ENCODE measurements at regions not wholly inside any gene's neighbourhood (a gene's known extent, or its start where the extent isn't known, plus 50 kb on each side); places are given as distances from the start of the nearest gene placed in this dataset.

DNA sequence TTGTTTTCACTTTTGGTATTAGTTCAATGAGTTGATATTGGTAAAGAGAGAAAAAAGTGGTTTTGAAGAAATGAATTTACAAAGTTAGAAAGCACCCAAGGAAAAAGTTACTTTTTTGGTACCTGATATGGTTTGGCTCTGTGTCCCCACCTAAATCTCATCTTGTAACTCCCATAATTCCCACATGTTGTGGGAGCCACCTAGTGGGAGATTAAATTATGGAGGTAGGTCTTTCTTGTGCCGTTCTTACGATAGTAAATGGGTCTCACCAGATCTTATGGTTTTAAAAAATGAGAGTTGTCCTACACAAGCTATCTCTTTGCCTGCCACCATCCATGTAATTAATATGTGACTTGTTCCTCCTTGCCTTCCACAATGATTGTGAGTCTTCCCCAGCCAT lies 965.6 kb upstream of the NRXN1 start:
- Histone ChIP-seq H3K4me1 (no peaks in the 10 kb centered on the region), H3K9ac (no peak overlapping the region), H3K79me2 (no peaks in the 10 kb centered on the region), H3K27ac (no peak overlapping the region), H3K4me2 (ENCODE audit: low read length) (no peak overlapping the region), H3K36me3 (ENCODE audit: control insufficient read depth, insufficient read depth, low read length) (no peaks in the 10 kb centered on the region), H3K9me3 (ENCODE audit: control insufficient read depth, low read length) (no peaks in the 10 kb centered on the region), H3K4me3 (ENCODE audit: low read depth, low read length) (no peak overlapping the region), H3K27me3 (ENCODE audit: control insufficient read depth, insufficient read depth, low read length) (no peaks in the 10 kb centered on the region), H2AFZ (no peak overlapping the region)
- TF ChIP-seq, protein P1, sequence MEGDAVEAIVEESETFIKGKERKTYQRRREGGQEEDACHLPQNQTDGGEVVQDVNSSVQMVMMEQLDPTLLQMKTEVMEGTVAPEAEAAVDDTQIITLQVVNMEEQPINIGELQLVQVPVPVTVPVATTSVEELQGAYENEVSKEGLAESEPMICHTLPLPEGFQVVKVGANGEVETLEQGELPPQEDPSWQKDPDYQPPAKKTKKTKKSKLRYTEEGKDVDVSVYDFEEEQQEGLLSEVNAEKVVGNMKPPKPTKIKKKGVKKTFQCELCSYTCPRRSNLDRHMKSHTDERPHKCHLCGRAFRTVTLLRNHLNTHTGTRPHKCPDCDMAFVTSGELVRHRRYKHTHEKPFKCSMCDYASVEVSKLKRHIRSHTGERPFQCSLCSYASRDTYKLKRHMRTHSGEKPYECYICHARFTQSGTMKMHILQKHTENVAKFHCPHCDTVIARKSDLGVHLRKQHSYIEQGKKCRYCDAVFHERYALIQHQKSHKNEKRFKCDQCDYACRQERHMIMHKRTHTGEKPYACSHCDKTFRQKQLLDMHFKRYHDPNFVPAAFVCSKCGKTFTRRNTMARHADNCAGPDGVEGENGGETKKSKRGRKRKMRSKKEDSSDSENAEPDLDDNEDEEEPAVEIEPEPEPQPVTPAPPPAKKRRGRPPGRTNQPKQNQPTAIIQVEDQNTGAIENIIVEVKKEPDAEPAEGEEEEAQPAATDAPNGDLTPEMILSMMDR (IDR thresholded peaks at IDR 0.05), result no peak

DNA sequence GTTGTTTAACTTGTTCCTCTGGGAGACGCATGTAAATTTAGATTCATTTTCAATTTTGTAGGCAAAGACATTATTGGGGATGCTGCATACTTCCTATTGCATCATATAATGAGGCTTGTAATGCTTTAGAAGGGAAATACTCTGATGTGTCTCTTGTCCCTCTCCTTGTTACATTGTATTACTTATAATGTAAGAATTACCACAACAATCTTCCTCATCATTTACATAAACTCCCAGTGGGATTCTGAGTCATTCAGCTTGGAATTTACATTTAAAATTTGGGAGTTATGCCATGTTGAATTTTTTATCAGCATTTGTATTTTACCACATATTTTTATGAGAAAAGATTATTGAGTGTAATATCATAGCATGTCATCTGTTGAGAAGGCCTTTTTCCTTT lies 963.4 kb upstream of the NRXN1 start:
- TF ChIP-seq, protein P1 (IDR thresholded peaks at IDR 0.05), result no peak
- Histone ChIP-seq H3K36me3 (ENCODE audit: control insufficient read depth, insufficient read depth, low read length) (no peaks in the 10 kb centered on the region), H3K9me3 (ENCODE audit: control insufficient read depth, low read length) (no peaks in the 10 kb centered on the region), H3K4me1 (no peaks in the 10 kb centered on the region), H3K9ac (no peak overlapping the region), H3K4me3 (ENCODE audit: low read depth, low read length) (no peak overlapping the region), H3K4me2 (ENCODE audit: low read length) (no peak overlapping the region), H3K79me2 (no peaks in the 10 kb centered on the region), H3K27ac (no peak overlapping the region), H2AFZ (no peak overlapping the region), H3K27me3 (ENCODE audit: control insufficient read depth, insufficient read depth, low read length) (no peaks in the 10 kb centered on the region)

DNA sequence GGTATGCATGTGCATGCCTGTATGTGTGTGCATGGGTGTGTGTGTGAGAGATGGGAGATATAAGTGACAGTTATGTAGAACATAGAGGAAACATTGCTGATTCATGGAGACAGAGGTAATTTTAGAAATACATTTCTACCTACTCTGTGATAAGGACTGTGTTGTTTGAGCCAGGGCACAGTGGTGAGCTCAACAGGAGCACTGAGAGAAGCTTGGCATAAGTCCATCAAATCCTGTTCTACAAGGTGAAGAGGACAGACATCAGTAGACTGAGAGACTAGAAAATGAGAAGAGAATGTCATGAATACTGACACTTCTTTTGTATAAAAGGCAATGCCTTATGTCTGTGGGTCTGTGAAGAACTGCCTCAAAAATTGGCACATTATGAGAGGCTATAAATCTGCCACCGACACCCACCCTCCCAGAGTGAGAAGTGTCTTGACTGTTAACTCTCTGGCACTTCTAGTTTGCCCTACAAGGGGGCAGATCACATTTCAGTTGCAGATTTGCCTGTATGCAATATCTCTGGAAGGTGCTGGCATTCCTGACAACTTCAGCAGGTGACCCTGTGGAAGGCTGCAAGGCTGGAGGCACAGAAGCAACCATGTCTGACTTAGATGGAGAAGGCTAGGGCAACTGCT lies 962.3 kb upstream of the NRXN1 start:
- H2AFZ ChIP-seq, result no peak overlapping the region
- no peak overlapping the region for H3K27ac ChIP-seq
- no peak overlapping the region for H3K4me2 ChIP-seq (ENCODE audit: low read length)
- no peaks in the 10 kb centered on the region for H3K79me2 ChIP-seq
- no peaks in the 10 kb centered on the region for H3K4me1 ChIP-seq
- no peaks in the 10 kb centered on the region for H3K36me3 ChIP-seq (ENCODE audit: control insufficient read depth, insufficient read depth, low read length)
- no peak overlapping the region for H3K9ac ChIP-seq
- TF ChIP-seq, protein P1 (IDR thresholded peaks at IDR 0.05), result no peak
- H3K27me3 ChIP-seq (ENCODE audit: control insufficient read depth, insufficient read depth, low read length), result no peaks in the 10 kb centered on the region
- H3K9me3 ChIP-seq (ENCODE audit: control insufficient read depth, low read length), result no peaks in the 10 kb centered on the region
- no peak overlapping the region for H3K4me3 ChIP-seq (ENCODE audit: low read depth, low read length)

DNA sequence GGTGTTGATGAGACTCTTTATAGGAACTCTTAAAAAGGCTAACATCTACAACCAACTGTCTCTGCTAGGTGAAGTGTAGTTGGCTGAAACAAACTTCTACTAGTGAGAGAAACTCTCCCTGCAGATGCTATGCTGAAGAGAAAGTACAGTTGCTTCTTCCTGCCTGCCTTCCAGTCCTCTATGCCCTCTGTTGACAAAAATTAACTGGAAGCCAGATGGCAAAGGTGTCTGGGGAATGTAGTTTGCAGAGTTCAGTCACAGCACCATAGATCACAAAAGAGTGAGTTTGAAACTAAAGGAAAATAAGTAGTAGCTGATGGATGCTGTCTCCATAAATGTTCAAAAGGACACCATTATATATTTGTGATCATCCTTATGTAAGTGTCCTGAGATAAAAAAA lies 958.8 kb upstream of the NRXN1 start:
- Histone ChIP-seq H3K36me3 (ENCODE audit: control insufficient read depth, insufficient read depth, low read length) (no peaks in the 10 kb centered on the region), H3K27ac (no peak overlapping the region), H3K27me3 (ENCODE audit: control insufficient read depth, insufficient read depth, low read length) (no peaks in the 10 kb centered on the region), H3K4me1 (no peaks in the 10 kb centered on the region), H3K9me3 (ENCODE audit: control insufficient read depth, low read length) (no peaks in the 10 kb centered on the region), H2AFZ (no peak overlapping the region), H3K79me2 (no peaks in the 10 kb centered on the region), H3K4me2 (ENCODE audit: low read length) (no peak overlapping the region), H3K9ac (no peak overlapping the region), H3K4me3 (ENCODE audit: low read depth, low read length) (no peak overlapping the region)
- TF ChIP-seq, protein P1 (IDR thresholded peaks at IDR 0.05), result no peak

DNA sequence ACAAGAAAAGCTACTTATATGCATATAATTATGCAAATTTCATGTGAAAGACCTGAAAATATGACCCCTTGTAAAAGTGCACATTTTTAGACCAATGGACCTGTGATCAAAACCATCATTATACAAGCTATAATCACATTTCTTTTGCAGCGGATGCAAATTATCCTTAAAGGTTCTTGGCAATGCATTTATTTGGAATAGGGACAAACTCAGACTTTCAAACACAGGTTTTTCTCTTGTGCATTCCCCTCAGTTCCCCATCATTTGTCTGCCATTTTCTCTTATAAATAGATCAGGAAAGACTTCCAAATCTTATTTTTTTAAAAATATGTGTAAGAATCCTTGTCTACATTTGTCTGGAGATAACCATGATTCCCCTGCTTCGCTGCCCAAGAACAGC lies 954.2 kb upstream of the NRXN1 start:
- H3K4me3 ChIP-seq (ENCODE audit: low read depth, low read length), result no peak overlapping the region
- TF ChIP-seq, protein P1 (IDR thresholded peaks at IDR 0.05), result no peak
- H3K9me3 ChIP-seq (ENCODE audit: control insufficient read depth, low read length), result no peaks in the 10 kb centered on the region

More for the DNA sequence above, 954.2 kb upstream of the NRXN1 start:
- no peak overlapping the region for H2AFZ ChIP-seq
- H3K79me2 ChIP-seq, result no peaks in the 10 kb centered on the region
- H3K27me3 ChIP-seq (ENCODE audit: control insufficient read depth, insufficient read depth, low read length), result no peaks in the 10 kb centered on the region
- H3K36me3 ChIP-seq (ENCODE audit: control insufficient read depth, insufficient read depth, low read length), result no peaks in the 10 kb centered on the region
- H3K4me1 ChIP-seq, result no peaks in the 10 kb centered on the region
- H3K27ac ChIP-seq, result no peak overlapping the region
- no peak overlapping the region for H3K4me2 ChIP-seq (ENCODE audit: low read length)
- H3K9ac ChIP-seq, result no peak overlapping the region

All from parathyroid adenoma (tissue), 2 donors.